Upper lobe of left lung (tissue), 6 donors: ENCODE measurements at regions not wholly inside any gene's neighbourhood (a gene's known extent, or its start where the extent isn't known, plus 50 kb on each side); places are given as distances from the start of the nearest gene placed in this dataset.
A peak's percentile ranks its signal among the peaks of the same experiment; 100 is the strongest.
"Not testable (repeated sequence)": the region's sequence is repeated elsewhere in the genome, so short reads cannot be mapped to it uniquely, and the experiment has no call there.

Experiments
- ATAC-seq, 2 donors: fragments of 200-7000 bp; cut with Tn5 transposase; one replicate each; pipeline ENCODE4 v1.9.1; 2022; ENCODE audit warnings: mild to moderate bottlenecking in 2 of 2, moderate library complexity in 2 of 2; ENCODE audit not compliant: low FRiP score in 2 of 2
- DNase-seq, 2 donors: peaks; one replicate each; pipeline ENCODE4 v3.0.0-alpha.2; 2019 to 2020
- H3K27ac ChIP-seq, 4 donors: fragments of 200-600 bp; sonication (generic); one replicate each; pipeline ENCODE4 v1.5.1; 2016 to 2019
- H3K27me3 ChIP-seq, 4 donors: fragments of 200-600 bp; sonication (generic); one replicate each; pipeline ENCODE4 v1.5.1; 2017 to 2019
- H3K36me3 ChIP-seq, 4 donors: fragments of 200-600 bp; sonication (generic); one replicate each; pipeline ENCODE4 v1.5.1; 2016 to 2019
- H3K4me1 ChIP-seq, 4 donors: fragments of 200-600 bp; sonication (generic); one replicate each; pipeline ENCODE4 v1.5.1; 2018 to 2019
- H3K4me3 ChIP-seq, 4 donors: fragments of 200-600 bp; sonication (generic); one replicate each; pipeline ENCODE4 v1.5.1; 2017 to 2019; ENCODE audit warnings: mild to moderate bottlenecking in 2 of 4, moderate library complexity in 1 of 4
- H3K9me3 ChIP-seq, 4 donors: fragments of 200-600 bp; sonication (generic); one replicate each; pipeline ENCODE4 v1.5.1; 2018 to 2019
- EP300 ChIP-seq, 4 donors: sonication (generic); formaldehyde crosslinking; IDR thresholded peaks; one replicate each; pipeline ENCODE4 v1.5.1; 2017; ENCODE audit warnings: antibody characterized with exemption in 4 of 4, control low read depth in 2 of 4
- POLR2A ChIP-seq, 4 donors: fragments of 450-650 bp; IDR thresholded peaks; one replicate each; pipeline ENCODE4 v1.5.1; 2016 to 2017; ENCODE audit warnings: antibody characterized with exemption in 4 of 4, mild to moderate bottlenecking in 2 of 4
- POLR2AphosphoS5 ChIP-seq, 2 donors: sonication (generic); formaldehyde crosslinking; IDR thresholded peaks; one replicate each; pipeline ENCODE4 v1.5.1; 2017; ENCODE audit warnings: antibody characterized with exemption in 2 of 2
- WGBS, 2 donors: methylation state at CpG; one replicate each; pipeline ENCODE4 v1.1.5; 2017 to 2018; 5-methylcytosine and 5-hydroxymethylcytosine counted together
- TF ChIP-seq, protein P1 (sequence below), 6 experiments: fragments of 450-650 bp in 4 of 6; fragments of 200-600 bp in 2 of 6; sonication (generic) in 2 of 6; IDR thresholded peaks; one replicate each; pipeline ENCODE4 v1.5.1; 2016 to 2019; ENCODE audit warnings: antibody characterized with exemption in 6 of 6
- donor health status: DM: no; HTN: no; CAD: no; lungs with moderate emphysema.
- donor health status: DM: no; HTN: yes; CAD: no; lungs with severe emphysema.

DNA sequence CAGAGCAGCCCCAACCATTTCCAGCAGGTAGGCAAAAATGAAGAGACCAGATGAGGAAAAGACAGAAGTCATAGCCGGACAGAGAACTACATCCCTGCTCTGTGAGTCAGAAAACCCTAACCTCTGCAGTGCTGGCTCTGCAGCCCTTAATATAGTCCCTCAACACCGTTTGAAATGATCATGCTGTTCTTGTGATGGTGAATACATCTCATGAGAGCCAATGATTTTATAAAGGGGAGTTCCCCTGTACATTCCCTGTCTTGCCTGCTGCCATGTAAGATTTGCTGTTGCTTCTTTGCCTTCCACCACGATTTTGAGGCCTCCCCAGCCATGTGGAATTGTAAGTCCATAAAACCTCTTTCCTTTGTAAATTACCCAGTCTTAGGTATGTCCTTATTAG is 216.8 kb upstream of the RFX3 start:
- WGBS, 2 donors = 81 to 91% methylated on average over 3 of the region's 3 CpGs
- Histone ChIP-seq H3K36me3 (no peaks in the 10 kb centered on the region), H3K4me1 (no peaks in the 10 kb centered on the region), H3K4me3 (no peak overlapping the region), H3K27me3 (no peaks in the 10 kb centered on the region), H3K9me3 (no peaks in the 10 kb centered on the region), H3K27ac (no peak overlapping the region)
- TF ChIP-seq POLR2AphosphoS5 (IDR thresholded peaks at IDR 0.05) (no peak), POLR2A (IDR thresholded peaks at IDR 0.05) (no peak), EP300 (IDR thresholded peaks at IDR 0.05) (no peak)
- TF ChIP-seq, protein P1, sequence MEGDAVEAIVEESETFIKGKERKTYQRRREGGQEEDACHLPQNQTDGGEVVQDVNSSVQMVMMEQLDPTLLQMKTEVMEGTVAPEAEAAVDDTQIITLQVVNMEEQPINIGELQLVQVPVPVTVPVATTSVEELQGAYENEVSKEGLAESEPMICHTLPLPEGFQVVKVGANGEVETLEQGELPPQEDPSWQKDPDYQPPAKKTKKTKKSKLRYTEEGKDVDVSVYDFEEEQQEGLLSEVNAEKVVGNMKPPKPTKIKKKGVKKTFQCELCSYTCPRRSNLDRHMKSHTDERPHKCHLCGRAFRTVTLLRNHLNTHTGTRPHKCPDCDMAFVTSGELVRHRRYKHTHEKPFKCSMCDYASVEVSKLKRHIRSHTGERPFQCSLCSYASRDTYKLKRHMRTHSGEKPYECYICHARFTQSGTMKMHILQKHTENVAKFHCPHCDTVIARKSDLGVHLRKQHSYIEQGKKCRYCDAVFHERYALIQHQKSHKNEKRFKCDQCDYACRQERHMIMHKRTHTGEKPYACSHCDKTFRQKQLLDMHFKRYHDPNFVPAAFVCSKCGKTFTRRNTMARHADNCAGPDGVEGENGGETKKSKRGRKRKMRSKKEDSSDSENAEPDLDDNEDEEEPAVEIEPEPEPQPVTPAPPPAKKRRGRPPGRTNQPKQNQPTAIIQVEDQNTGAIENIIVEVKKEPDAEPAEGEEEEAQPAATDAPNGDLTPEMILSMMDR (IDR thresholded peaks at IDR 0.05) = no peak
- ATAC-seq (no peak), DNase-seq (no peak)

DNA sequence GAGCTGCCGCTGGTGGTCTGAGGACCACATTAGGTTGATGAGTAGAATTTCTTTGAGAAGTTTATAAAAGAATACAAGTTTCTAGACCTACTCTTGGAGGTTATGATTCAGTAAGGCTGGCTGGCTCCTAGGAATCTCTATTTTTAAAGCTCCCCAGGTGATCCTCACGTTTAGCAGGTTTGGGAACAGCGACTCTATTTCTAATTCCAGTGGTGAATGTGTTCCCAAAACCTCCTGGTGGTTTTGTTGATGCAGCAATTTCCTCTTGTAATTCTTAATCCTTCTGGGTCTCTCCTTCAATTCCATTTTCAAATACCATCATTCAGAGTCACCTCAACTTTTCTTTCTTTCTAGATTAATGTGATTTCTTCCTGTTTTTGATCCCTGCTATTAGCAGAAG is 215.9 kb upstream of the RFX3 start:
- Histone ChIP-seq H3K27ac (no peak overlapping the region), H3K4me1 (no peaks in the 10 kb centered on the region), H3K27me3 (no peaks in the 10 kb centered on the region), H3K36me3 (no peaks in the 10 kb centered on the region), H3K4me3 (no peak overlapping the region), H3K9me3 (no peaks in the 10 kb centered on the region)
- no peak for ATAC-seq
- WGBS, 2 donors = 79 to 86% methylated on average over 3 of the region's 3 CpGs
- TF ChIP-seq POLR2AphosphoS5 (IDR thresholded peaks at IDR 0.05) (no peak), POLR2A (IDR thresholded peaks at IDR 0.05) (no peak), EP300 (IDR thresholded peaks at IDR 0.05) (no peak)
- TF ChIP-seq, protein P1 (IDR thresholded peaks at IDR 0.05) = no peak
- DNase-seq = no peak

DNA sequence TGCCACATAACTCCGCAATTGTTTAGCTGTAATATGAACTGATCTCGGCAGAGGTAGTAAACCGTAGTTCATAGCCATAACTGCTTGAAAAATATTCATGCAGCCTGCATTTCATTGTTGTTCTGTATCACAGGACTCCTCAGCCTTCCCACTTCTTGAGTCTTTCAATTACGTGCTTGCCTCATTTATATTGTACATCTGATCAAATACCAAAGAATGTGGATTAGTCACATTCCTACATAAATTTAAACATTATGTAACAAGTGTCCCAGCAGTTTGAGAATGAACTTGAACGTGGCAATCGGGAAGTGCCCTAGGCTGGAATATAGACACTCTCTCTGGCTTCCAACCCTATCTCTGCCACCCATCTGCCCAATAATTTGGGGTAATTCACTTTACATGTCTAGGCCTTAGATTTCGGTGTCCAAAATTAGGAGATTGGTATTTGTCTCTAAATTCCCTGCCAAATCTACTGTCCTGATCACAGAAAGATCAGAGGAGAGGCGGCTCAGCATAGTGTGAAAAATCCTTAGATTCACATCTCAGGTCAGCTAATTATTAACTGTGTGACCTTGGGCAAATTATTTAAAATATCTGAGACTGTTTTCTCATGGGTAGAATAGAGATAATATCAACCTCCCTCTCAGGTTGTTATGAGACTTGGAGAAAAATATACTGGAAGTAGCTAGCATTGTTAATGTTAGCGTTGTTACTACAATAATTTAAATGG is 215.1 kb upstream of the RFX3 start:
- no peaks in the 10 kb centered on the region for H3K4me1 ChIP-seq
- WGBS, 2 donors = 85 to 86% methylated on average over 9 of the region's 9 CpGs

DNA sequence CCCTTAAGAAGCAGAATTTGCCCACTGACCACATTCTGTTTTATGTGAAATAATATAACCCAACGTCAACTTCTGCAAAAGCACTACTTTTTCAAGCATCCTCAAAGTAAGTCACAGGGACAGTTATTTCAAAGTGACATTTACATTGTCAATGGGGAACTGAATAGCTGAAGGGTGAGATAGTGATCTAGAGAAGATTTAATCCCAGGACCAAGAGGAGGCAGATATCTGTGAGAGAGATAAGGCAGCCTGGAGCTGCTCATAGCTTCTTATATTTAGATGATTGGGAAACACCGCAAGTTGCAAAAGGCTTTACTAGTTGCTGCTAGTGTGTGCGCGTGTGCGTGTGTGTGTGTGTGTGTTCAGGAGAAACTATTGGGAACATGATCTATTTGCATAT is 210.4 kb upstream of the RFX3 start:
- no peak for DNase-seq
- no peak for ATAC-seq
- Histone ChIP-seq H3K36me3 (no peaks in the 10 kb centered on the region), H3K9me3 (no peaks in the 10 kb centered on the region), H3K4me1 (peaks cover 6 to 11% (median 9%) of the 10 kb centered on the region in 4 donors), H3K4me3 (no peak overlapping the region), H3K27me3 (no peaks in the 10 kb centered on the region), H3K27ac (no peak overlapping the region)
- TF ChIP-seq POLR2A (IDR thresholded peaks at IDR 0.05) (no peak), EP300 (IDR thresholded peaks at IDR 0.05) (no peak)
- WGBS, 2 donors = 51 to 60% methylated on average over 5 of the region's 5 CpGs

More for the DNA sequence above, 215.1 kb upstream of the RFX3 start:
- no peaks in the 10 kb centered on the region for H3K27me3 ChIP-seq
- DNase-seq (no peak), ATAC-seq (no peak)
- no peaks in the 10 kb centered on the region for H3K9me3 ChIP-seq
- no peaks in the 10 kb centered on the region for H3K36me3 ChIP-seq
- TF ChIP-seq POLR2A (IDR thresholded peaks at IDR 0.05) = no peak
- TF ChIP-seq, protein P1 (IDR thresholded peaks at IDR 0.05) = no peak
- no peak for TF ChIP-seq EP300 (IDR thresholded peaks at IDR 0.05)
- TF ChIP-seq POLR2AphosphoS5 (IDR thresholded peaks at IDR 0.05) = no peak
- H3K27ac ChIP-seq = no peak overlapping the region
- H3K4me3 ChIP-seq = no peak overlapping the region

DNA sequence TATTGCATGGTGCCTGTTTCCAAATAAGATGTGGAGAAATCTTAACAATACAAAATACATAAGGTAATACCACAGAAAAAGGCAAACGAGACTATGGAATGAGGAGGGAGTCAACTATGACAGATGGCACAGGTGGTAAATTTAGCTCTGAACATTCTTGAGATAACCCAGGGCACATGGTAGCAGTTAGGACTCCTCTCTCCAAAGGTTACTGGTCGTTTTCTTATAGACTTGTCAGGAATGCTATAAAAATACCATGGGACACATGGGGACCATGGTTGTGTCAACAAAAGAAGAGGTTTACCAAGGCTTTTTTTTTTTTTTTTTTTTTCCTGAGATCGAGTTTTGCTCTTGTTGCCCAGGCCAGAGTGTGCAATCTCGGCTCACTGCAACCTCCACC is 209.4 kb upstream of the RFX3 start:
- DNase-seq = no peak
- no peak for ATAC-seq
- Histone ChIP-seq H3K27ac (no peak overlapping the region), H3K9me3 (no peaks in the 10 kb centered on the region), H3K4me3 (no peak overlapping the region), H3K36me3 (no peaks in the 10 kb centered on the region), H3K4me1 (peaks cover 6 to 11% (median 9%) of the 10 kb centered on the region in 4 donors), H3K27me3 (no peaks in the 10 kb centered on the region)
- no peak for TF ChIP-seq POLR2A (IDR thresholded peaks at IDR 0.05)
- TF ChIP-seq, protein P1 (IDR thresholded peaks at IDR 0.05) = no peak
- TF ChIP-seq EP300 (IDR thresholded peaks at IDR 0.05) = no peak
- no peak for TF ChIP-seq POLR2AphosphoS5 (IDR thresholded peaks at IDR 0.05)
- 65 to 81% methylated on average over 4 of the region's 4 CpGs for WGBS, 2 donors

DNA sequence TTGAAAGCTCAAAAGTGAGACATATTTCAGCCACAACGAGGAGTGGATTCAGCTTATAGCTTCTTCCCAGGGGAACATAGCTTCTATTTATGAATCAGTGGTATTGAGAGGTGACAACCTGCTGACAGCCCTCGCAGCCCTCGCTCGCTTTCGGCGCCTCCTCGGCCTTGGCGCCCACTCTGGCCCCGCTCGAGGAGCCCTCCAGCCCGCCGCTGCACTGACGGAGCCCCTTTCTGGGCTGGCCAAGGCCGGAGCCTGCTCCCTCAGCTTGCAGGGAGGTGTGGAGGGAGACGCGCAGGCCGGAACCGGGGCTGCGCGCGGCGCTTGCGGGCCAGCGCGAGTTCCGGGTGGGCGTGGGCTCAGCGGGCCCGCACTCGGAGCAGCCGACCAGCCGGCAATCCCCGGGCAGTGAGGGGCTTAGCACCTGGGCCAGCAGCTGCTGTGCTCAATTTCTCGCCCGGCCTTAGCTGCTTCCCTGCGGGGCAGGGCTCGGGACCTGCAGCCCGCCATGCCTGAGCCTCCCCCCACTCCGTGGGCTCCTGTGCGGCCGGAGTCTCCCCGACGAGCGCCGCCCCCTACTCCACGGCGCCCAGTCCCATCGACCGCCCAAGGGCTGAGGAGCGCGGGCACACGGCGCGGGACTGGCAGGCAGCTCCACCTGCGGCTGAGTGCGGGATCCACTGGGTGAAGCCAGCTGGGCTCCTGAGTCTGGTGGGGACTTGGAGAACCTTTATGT is 207.9 kb upstream of the RFX3 start:
- ATAC-seq, H3K27ac ChIP-seq, H3K4me3 ChIP-seq, H3K36me3 ChIP-seq, H3K9me3 ChIP-seq, H3K27me3 ChIP-seq: not testable (repeated sequence)
- peak in 1 of 2 donors; percentile 78 for DNase-seq
- H3K4me1 ChIP-seq = peaks cover 6 to 11% (median 9%) of the 10 kb centered on the region in 4 donors
- WGBS, 2 donors = 94 to 95% methylated on average over 24 to 54 of the region's 56 CpGs
